Transverse colon (tissue), 4 donors: ENCODE measurements at regions not wholly inside any gene's neighbourhood (a gene's known extent, or its start where the extent isn't known, plus 50 kb on each side); places are given as distances from the start of the nearest gene placed in this dataset.

ENCODE experiments used
- CTCF ChIP-seq, 5 experiments: fragments of 200-600 bp in 3 of 5; fragments of 450-650 bp in 2 of 5; sonication (generic) in 3 of 5; IDR thresholded peaks; 1 replicate in 2 of 5; 2 replicates in 3 of 5; pipeline ENCODE4 v1.5.1; 2016 to 2017; ENCODE audit warnings: antibody characterized with exemption in 5 of 5, inconsistent platforms in 3 of 5, mild to moderate bottlenecking in 2 of 5, moderate library complexity in 1 of 5
- EP300 ChIP-seq: sonication (generic); formaldehyde crosslinking; IDR thresholded peaks from one replicate; pipeline ENCODE4 v1.6.1; 2017; ENCODE audit warnings: antibody characterized with exemption, low read depth
- POLR2A ChIP-seq: fragments of 450-650 bp; IDR thresholded peaks from one replicate; pipeline ENCODE4 v1.6.1; 2016; ENCODE audit warnings: antibody characterized with exemption, mild to moderate bottlenecking, moderate library complexity
- POLR2AphosphoS5 ChIP-seq, 3 donors: sonication (generic); formaldehyde crosslinking; IDR thresholded peaks; one replicate each; pipeline ENCODE4 v1.6.1; 2016; ENCODE audit warnings: antibody characterized with exemption in 3 of 3

GRCh38 chr10:111316722-111317212 lies 239.9 kb downstream of the ADRA2A start:
- TF ChIP-seq CTCF (IDR thresholded peaks at IDR 0.05), result peak in 1 of 5 experiments; percentile 2
- no peak for TF ChIP-seq POLR2AphosphoS5 (IDR thresholded peaks at IDR 0.05)
- no peak for TF ChIP-seq POLR2A
- no peak for TF ChIP-seq EP300
